ENCODE measurements at regions not wholly inside any gene's neighbourhood (a gene's known extent, or its start where the extent isn't known, plus 50 kb on each side); places are given as distances from the start of the nearest gene placed in this dataset.

GRCh38 chr5:68484307-68485068 is 268.9 kb downstream of the PIK3R1 start:
- no peak for DNase-seq
- Histone ChIP-seq H3K27ac (no peak overlapping the region), H3K27me3 (replicated peaks in 1 of 7) (no peaks in the 10 kb centered on the region), H3K9me3 (peaks cover 0 to 16% (median 10%) of the 10 kb centered on the region in 8 donors), H3K4me3 (no peak overlapping the region), H3K4me1 (no peaks in the 10 kb centered on the region), H3K36me3 (no peaks in the 10 kb centered on the region)
- WGBS, 5 donors: 77 to 80% (median 78%) methylated on average over 4 of the region's 4 CpGs
- intact Hi-C loops (cut with DNase I; ENCODE audit: low total_unique reads): no loop called here
- TF ChIP-seq POLR2AphosphoS5 (IDR thresholded peaks at IDR 0.05) (no peak), POLR2A (IDR thresholded peaks at IDR 0.05) (no peak), CTCF (IDR thresholded peaks at IDR 0.05 in 8 of 11, conservative IDR thresholded peaks at IDR 0.05 in 3 of 11) (no peak)

GRCh38 chr5:68489556-68489955 is 274.0 kb downstream of the PIK3R1 start:
- Histone ChIP-seq H3K4me1 (no peaks in the 10 kb centered on the region), H3K36me3 (no peaks in the 10 kb centered on the region), H3K4me3 (no peak overlapping the region), H3K9me3 (peaks cover 0 to 16% (median 10%) of the 10 kb centered on the region in 8 donors), H3K27ac (no peak overlapping the region), H3K27me3 (replicated peaks in 1 of 7) (no peaks in the 10 kb centered on the region)
- TF ChIP-seq POLR2AphosphoS5 (IDR thresholded peaks at IDR 0.05) (no peak), CTCF (IDR thresholded peaks at IDR 0.05 in 8 of 11, conservative IDR thresholded peaks at IDR 0.05 in 3 of 11) (no peak), POLR2A (IDR thresholded peaks at IDR 0.05) (no peak)
- intact Hi-C loops (cut with DNase I; ENCODE audit: low total_unique reads): no loop called here
- WGBS, 5 donors: 92 to 100% (median 94%) methylated on average over 1 of the region's 1 CpG
- DNase-seq: no peak

- intact Hi-C loops (cut with DNase I; ENCODE audit: low total_unique reads): no loop called here
- no peak overlapping the region for H3K4me3 ChIP-seq
- H3K27ac ChIP-seq: no peak overlapping the region
- no peak for DNase-seq
- 64 to 78% (median 77%) methylated on average over 2 of the region's 2 CpGs for WGBS, 5 donors
- H3K9me3 ChIP-seq: peaks cover 0 to 16% (median 10%) of the 10 kb centered on the region in 8 donors
- no peaks in the 10 kb centered on the region for H3K4me1 ChIP-seq
- no peaks in the 10 kb centered on the region for H3K36me3 ChIP-seq
- no peaks in the 10 kb centered on the region for H3K27me3 ChIP-seq (replicated peaks in 1 of 7)
- TF ChIP-seq CTCF (IDR thresholded peaks at IDR 0.05 in 8 of 11, conservative IDR thresholded peaks at IDR 0.05 in 3 of 11) (no peak), POLR2AphosphoS5 (IDR thresholded peaks at IDR 0.05) (no peak), POLR2A (IDR thresholded peaks at IDR 0.05) (no peak)
These were observed 274.9 kb downstream of the PIK3R1 start for GRCh38 chr5:68490406-68490805.

- Histone ChIP-seq H3K27ac (no peak overlapping the region), H3K27me3 (replicated peaks in 1 of 7) (no peaks in the 10 kb centered on the region), H3K4me3 (no peak overlapping the region), H3K4me1 (no peaks in the 10 kb centered on the region), H3K9me3 (peaks cover 0 to 36% (median 29%) of the 10 kb centered on the region in 8 donors), H3K36me3 (no peaks in the 10 kb centered on the region)
- no peak for TF ChIP-seq POLR2AphosphoS5 (IDR thresholded peaks at IDR 0.05)
- TF ChIP-seq POLR2A (IDR thresholded peaks at IDR 0.05): no peak
- TF ChIP-seq CTCF (IDR thresholded peaks at IDR 0.05 in 8 of 11, conservative IDR thresholded peaks at IDR 0.05 in 3 of 11): no peak
- WGBS, 5 donors: 87 to 96% (median 94%) methylated on average over 1 of the region's 1 CpG
- DNase-seq: no peak
- intact Hi-C loops (cut with DNase I; ENCODE audit: low total_unique reads): no loop called here
These were observed 279.2 kb downstream of the PIK3R1 start for GRCh38 chr5:68494771-68495170.
